ENCODE measurements at regions not wholly inside any gene's neighbourhood (a gene's known extent, or its start where the extent isn't known, plus 50 kb on each side); places are given as distances from the start of the nearest gene placed in this dataset.

DNA sequence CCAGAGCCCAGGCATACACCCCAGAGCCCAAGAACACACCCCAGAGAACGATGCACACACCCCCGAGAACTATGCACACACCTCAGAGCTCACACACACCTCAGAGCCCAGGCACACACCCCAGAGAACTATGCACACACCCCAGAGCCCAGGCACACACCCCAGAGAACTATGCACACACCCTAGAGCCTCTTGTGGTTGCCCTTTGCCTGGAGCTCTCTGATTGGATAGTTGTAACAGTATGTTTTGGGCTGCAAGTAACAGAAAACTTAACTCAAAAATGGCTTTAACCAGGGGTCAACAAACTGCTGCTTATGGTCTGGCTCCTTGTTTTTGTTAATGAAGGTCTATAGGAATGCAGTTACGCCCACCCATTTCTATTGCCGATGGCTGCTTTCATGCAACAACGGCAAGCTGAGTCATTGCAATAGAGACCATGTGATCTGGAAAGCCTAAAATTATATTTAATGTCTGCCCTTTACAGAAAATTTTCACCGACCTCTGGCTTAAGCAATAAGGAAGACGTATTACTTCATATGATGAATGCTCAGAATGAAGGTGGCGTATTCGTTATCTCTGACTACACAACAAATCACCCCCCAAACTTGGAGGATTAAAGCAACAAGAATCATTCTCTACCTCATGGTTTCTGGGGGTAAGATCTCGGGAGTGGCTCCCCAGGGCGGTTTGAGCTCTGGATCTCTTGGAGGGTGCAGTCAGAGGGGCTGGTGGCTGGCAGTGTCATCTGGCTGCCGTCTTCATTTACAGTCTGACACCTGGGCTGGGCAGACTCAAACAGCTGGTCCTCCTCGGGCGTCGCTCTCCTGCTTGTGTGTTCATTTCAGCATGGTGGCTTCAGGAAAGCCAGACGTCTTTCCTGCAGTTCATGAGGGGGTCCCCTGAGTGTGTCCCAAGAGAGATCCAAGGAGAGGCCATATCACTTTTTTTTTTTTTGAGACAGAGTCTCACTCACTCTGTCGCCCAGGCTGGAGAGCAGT, 66.3 kb upstream of the NCOR2 start:
- DNase-seq (ENCODE audit: low spot score), result no peak
- TF ChIP-seq ETV6 (CRISPR knock-in tag; IDR thresholded peaks at IDR 0.05) (no peak), ZNF425 (CRISPR knock-in tag; conservative IDR thresholded peaks at IDR 0.05) (no peak), ZNF232 (CRISPR knock-in tag; IDR thresholded peaks at IDR 0.05) (no peak), OVOL2 (CRISPR knock-in tag; IDR thresholded peaks at IDR 0.05; ENCODE audit: borderline replicate concordance) (no peak), TP53 (CRISPR knock-in tag; IDR thresholded peaks at IDR 0.05) (no peak), ELF4 (CRISPR knock-in tag; IDR thresholded peaks at IDR 0.05; ENCODE audit: low read depth) (no peak), NFE2L1 (CRISPR knock-in tag; IDR thresholded peaks at IDR 0.05) (no peak), MXD4 (CRISPR knock-in tag; IDR thresholded peaks at IDR 0.05; ENCODE audit: borderline replicate concordance) (no peak), ZNF671 (CRISPR knock-in tag; IDR thresholded peaks at IDR 0.05) (no peak), ZNF219 (CRISPR knock-in tag; IDR thresholded peaks at IDR 0.05; ENCODE audit: borderline replicate concordance) (no peak), ZBTB21 (CRISPR knock-in tag; IDR thresholded peaks at IDR 0.05; ENCODE audit: borderline replicate concordance) (no peak), PREB (CRISPR knock-in tag; IDR thresholded peaks at IDR 0.05; ENCODE audit: borderline replicate concordance) (no peak), TEAD1 (CRISPR knock-in tag; IDR thresholded peaks at IDR 0.05) (no peak), CREM (CRISPR knock-in tag; IDR thresholded peaks at IDR 0.05) (no peak), ERG (CRISPR knock-in tag; IDR thresholded peaks at IDR 0.05) (no peak)
- TF ChIP-seq, protein P1, sequence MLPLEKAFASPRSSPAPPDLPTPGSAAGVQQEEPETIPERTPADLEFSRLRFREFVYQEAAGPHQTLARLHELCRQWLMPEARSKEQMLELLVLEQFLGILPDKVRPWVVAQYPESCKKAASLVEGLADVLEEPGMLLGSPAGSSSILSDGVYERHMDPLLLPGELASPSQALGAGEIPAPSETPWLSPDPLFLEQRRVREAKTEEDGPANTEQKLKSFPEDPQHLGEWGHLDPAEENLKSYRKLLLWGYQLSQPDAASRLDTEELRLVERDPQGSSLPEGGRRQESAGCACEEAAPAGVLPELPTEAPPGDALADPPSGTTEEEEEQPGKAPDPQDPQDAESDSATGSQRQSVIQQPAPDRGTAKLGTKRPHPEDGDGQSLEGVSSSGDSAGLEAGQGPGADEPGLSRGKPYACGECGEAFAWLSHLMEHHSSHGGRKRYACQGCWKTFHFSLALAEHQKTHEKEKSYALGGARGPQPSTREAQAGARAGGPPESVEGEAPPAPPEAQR (CRISPR knock-in tag; IDR thresholded peaks at IDR 0.05), result no peak

GRCh38 chr12:124632519-124632984, 65.1 kb upstream of the NCOR2 start:
- H3K27ac Mint-ChIP-seq, result peak overlapping the region; percentile 53; the same call in 1 of the 2 replicates
- TF ChIP-seq ESRRA (CRISPR knock-in tag; IDR thresholded peaks at IDR 0.05; ENCODE audit: borderline replicate concordance) (no peak), PREB (CRISPR knock-in tag; IDR thresholded peaks at IDR 0.05; ENCODE audit: borderline replicate concordance) (no peak), ZNF512 (CRISPR knock-in tag; IDR thresholded peaks at IDR 0.05; ENCODE audit: borderline replicate concordance) (no peak), FOXK1 (CRISPR knock-in tag; IDR thresholded peaks at IDR 0.05) (no peak), HMGA2 (CRISPR knock-in tag; IDR thresholded peaks at IDR 0.05) (no peak)
- TF ChIP-seq, protein P2, sequence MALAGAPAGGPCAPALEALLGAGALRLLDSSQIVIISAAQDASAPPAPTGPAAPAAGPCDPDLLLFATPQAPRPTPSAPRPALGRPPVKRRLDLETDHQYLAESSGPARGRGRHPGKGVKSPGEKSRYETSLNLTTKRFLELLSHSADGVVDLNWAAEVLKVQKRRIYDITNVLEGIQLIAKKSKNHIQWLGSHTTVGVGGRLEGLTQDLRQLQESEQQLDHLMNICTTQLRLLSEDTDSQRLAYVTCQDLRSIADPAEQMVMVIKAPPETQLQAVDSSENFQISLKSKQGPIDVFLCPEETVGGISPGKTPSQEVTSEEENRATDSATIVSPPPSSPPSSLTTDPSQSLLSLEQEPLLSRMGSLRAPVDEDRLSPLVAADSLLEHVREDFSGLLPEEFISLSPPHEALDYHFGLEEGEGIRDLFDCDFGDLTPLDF (CRISPR knock-in tag; IDR thresholded peaks at IDR 0.05), result no peak

More for the DNA sequence above, 66.3 kb upstream of the NCOR2 start:
- no peak overlapping the region for H3K27ac Mint-ChIP-seq
- POLR2A ChIA-PET, result no interaction called here
- H3K4me1 Mint-ChIP-seq, result peaks cover 35% of the 10 kb centered on the region
- no peak for ATAC-seq
- CTCF ChIA-PET, result interaction anchor here (1.3 kb wide), 1 partner anchor 124 kb away, joined by 3 read pairs; no protein-coding TSS in a partner anchor
- no peaks in the 10 kb centered on the region for H3K36me3 Mint-ChIP-seq
- H3K4me3 Mint-ChIP-seq, result no peak overlapping the region
- no peaks in the 10 kb centered on the region for H3K27me3 Mint-ChIP-seq (ENCODE audit: low read depth)
- H3K9me3 Mint-ChIP-seq, result peaks cover 6% of the 10 kb centered on the region

More at GRCh38 chr12:124632519-124632984, 65.1 kb upstream of the NCOR2 start:
- Mint-ChIP-seq H3K36me3 (no peaks in the 10 kb centered on the region), H3K27me3 (ENCODE audit: low read depth) (no peaks in the 10 kb centered on the region), H3K4me3 (no peak overlapping the region), H3K9me3 (peaks cover 6% of the 10 kb centered on the region), H3K4me1 (peaks cover 35% of the 10 kb centered on the region)
- CTCF ChIA-PET, result interaction anchor here (0.6 to 1.3 kb wide), 2 partner anchors 64 to 123 kb away, joined by 3 read pairs; no protein-coding TSS in a partner anchor
- no peak for DNase-seq (ENCODE audit: low spot score)
- ATAC-seq, result peak; percentile 22
- POLR2A ChIA-PET, result no interaction called here

Data from WTC11 (cell line).